HG03354 (cell line): ENCODE measurements at regions not wholly inside any gene's neighbourhood (a gene's known extent, or its start where the extent isn't known, plus 50 kb on each side); places are given as distances from the start of the nearest gene placed in this dataset.

ENCODE experiments used
- ATAC-seq: cut with Tn5 transposase; IDR thresholded peaks from one replicate; pipeline ENCODE4 v1.9.1; 2021; ENCODE audit warnings: mild to moderate bottlenecking; ENCODE audit not compliant: unreplicated experiment, poor library complexity, severe bottlenecking

- no peak for ATAC-seq
Measured at GRCh38 chr2:16179701-16180416, 239.5 kb downstream of the MYCN start.

GRCh38 chr2:16178551-16179130 lies 238.3 kb downstream of the MYCN start:
- ATAC-seq, result no peak

- ATAC-seq, result no peak
Measured at GRCh38 chr2:16177671-16178180, 237.4 kb downstream of the MYCN start.

- no peak for ATAC-seq
Measured at GRCh38 chr2:16176971-16177480, 236.7 kb downstream of the MYCN start.

GRCh38 chr2:16175247-16175825 lies 235.0 kb downstream of the MYCN start:
- no peak for ATAC-seq

- ATAC-seq, result no peak
Measured at GRCh38 chr2:16174693-16175045, 234.3 kb downstream of the MYCN start.

- no peak for ATAC-seq
Measured at GRCh38 chr2:16173893-16174692, 233.7 kb downstream of the MYCN start.

- no peak for ATAC-seq
Measured at GRCh38 chr2:16172324-16173175, 232.2 kb downstream of the MYCN start.

- no peak for ATAC-seq
Measured at GRCh38 chr2:16171425-16171920, 231.1 kb downstream of the MYCN start.

GRCh38 chr2:16170675-16171424 lies 230.5 kb downstream of the MYCN start:
- no peak for ATAC-seq

- ATAC-seq, result no peak
Measured at GRCh38 chr2:16169381-16169960, 229.1 kb downstream of the MYCN start.

- no peak for ATAC-seq
Measured at GRCh38 chr2:16168506-16169264, 228.3 kb downstream of the MYCN start.

- no peak for ATAC-seq
Measured at GRCh38 chr2:16167870-16168426, 227.6 kb downstream of the MYCN start.

GRCh38 chr2:16167451-16167861 lies 227.1 kb downstream of the MYCN start:
- ATAC-seq, result no peak

GRCh38 chr2:16166327-16166981 lies 226.1 kb downstream of the MYCN start:
- ATAC-seq, result no peak

GRCh38 chr2:16165518-16166326 lies 225.4 kb downstream of the MYCN start:
- ATAC-seq, result no peak
